ENCODE measurements at regions not wholly inside any gene's neighbourhood (a gene's known extent, or its start where the extent isn't known, plus 50 kb on each side); places are given as distances from the start of the nearest gene placed in this dataset.

- TF ChIP-seq, protein P1, sequence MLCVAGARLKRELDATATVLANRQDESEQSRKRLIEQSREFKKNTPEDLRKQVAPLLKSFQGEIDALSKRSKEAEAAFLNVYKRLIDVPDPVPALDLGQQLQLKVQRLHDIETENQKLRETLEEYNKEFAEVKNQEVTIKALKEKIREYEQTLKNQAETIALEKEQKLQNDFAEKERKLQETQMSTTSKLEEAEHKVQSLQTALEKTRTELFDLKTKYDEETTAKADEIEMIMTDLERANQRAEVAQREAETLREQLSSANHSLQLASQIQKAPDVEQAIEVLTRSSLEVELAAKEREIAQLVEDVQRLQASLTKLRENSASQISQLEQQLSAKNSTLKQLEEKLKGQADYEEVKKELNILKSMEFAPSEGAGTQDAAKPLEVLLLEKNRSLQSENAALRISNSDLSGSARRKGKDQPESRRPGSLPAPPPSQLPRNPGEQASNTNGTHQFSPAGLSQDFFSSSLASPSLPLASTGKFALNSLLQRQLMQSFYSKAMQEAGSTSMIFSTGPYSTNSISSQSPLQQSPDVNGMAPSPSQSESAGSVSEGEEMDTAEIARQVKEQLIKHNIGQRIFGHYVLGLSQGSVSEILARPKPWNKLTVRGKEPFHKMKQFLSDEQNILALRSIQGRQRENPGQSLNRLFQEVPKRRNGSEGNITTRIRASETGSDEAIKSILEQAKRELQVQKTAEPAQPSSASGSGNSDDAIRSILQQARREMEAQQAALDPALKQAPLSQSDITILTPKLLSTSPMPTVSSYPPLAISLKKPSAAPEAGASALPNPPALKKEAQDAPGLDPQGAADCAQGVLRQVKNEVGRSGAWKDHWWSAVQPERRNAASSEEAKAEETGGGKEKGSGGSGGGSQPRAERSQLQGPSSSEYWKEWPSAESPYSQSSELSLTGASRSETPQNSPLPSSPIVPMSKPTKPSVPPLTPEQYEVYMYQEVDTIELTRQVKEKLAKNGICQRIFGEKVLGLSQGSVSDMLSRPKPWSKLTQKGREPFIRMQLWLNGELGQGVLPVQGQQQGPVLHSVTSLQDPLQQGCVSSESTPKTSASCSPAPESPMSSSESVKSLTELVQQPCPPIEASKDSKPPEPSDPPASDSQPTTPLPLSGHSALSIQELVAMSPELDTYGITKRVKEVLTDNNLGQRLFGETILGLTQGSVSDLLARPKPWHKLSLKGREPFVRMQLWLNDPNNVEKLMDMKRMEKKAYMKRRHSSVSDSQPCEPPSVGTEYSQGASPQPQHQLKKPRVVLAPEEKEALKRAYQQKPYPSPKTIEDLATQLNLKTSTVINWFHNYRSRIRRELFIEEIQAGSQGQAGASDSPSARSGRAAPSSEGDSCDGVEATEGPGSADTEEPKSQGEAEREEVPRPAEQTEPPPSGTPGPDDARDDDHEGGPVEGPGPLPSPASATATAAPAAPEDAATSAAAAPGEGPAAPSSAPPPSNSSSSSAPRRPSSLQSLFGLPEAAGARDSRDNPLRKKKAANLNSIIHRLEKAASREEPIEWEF (IDR thresholded peaks at IDR 0.05; ENCODE audit: insufficient replicate concordance, low read depth, low read length), result no peak
- TF ChIP-seq TCF12 (IDR thresholded peaks at IDR 0.05; ENCODE audit: low read depth, low read length) (no peak), BACH1 (IDR thresholded peaks at IDR 0.05; ENCODE audit: borderline replicate concordance) (no peak), NRF1 (conservative IDR thresholded peaks at IDR 0.05; ENCODE audit: low read depth, low read length) (no peak), ZBED1 (IDR thresholded peaks at IDR 0.05; ENCODE audit: borderline replicate concordance) (no peak), SREBF2 (IDR thresholded peaks at IDR 0.05; ENCODE audit: low read length) (no peak), EGR1 (IDR thresholded peaks at IDR 0.05; ENCODE audit: borderline replicate concordance in 1 of 2, low read depth in 2 of 2, low read length in 2 of 2) (no peak)
Measured at GRCh38 chr7:17108049-17108584, 190.3 kb upstream of the AHR start (continued).

DNA sequence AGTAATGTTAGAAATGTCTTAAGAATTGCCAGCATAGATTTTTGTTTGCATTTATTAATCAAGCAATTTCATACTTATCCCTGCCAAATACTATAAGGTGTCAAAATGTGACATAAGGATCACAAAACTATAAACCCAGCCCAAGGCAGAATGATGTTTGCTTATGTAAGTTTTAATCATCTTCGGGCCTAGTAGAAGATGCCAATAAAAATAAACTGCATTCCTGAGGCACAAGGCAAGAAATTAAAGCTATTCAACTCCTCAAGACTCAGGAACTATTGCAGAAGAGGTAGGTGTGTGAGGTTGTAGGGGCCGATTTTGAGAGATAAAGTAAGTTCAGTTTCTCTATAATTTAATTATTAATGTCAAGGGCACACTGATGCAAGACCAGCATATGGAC is 189.4 kb upstream of the AHR start:
- no TSS peak for BruUV-seq (replicated peaks)
- in situ Hi-C loops (cut with MboI) (no loop called here), intact Hi-C loops (cut with micrococcal nuclease; ENCODE audit: unreplicated experiment) (no loop called here)
- 67% methylated on average over 2 of the region's 2 CpGs for WGBS (ENCODE audit: insufficient coverage, insufficient replicate concordance, low lambda C conversion rate, missing lambda C conversion rate)
- RAD21 ChIA-PET (ENCODE audit: unreplicated experiment), result no interaction called here
- Histone ChIP-seq H4K20me1 (ENCODE audit: control insufficient read depth, insufficient read depth) (no peaks in the 10 kb centered on the region), H3K4me3 (no peak overlapping the region), H3K9me3 (replicated peaks; ENCODE audit: control insufficient read depth, insufficient read depth, low read length) (no peaks in the 10 kb centered on the region), H3K79me2 (ENCODE audit: control insufficient read depth, insufficient read depth, low read length) (no peaks in the 10 kb centered on the region), H3K36me3 (ENCODE audit: control insufficient read depth in 2 of 2, insufficient read depth in 2 of 2, low read length in 1 of 2) (no peaks in the 10 kb centered on the region), H3K27me3 (replicated peaks in 1 of 2; ENCODE audit: control insufficient read depth in 2 of 2, insufficient read depth in 2 of 2, low read length in 1 of 2) (no peaks in the 10 kb centered on the region), H2AFZ (ENCODE audit: control insufficient read depth, low read depth, low read length) (no peak overlapping the region), H3K9ac (ENCODE audit: control insufficient read depth, insufficient read depth, low read length) (no peak overlapping the region), H3K27ac (ENCODE audit: control insufficient read depth, insufficient read depth) (no peak overlapping the region), H3K4me1 (ENCODE audit: control insufficient read depth, insufficient read depth, low read length) (no peaks in the 10 kb centered on the region), H3K4me2 (ENCODE audit: control insufficient read depth, insufficient read depth) (no peak overlapping the region)
- CTCF ChIA-PET, result interaction anchor here (0.6 to 1.5 kb wide), 2 partner anchors 46 to 654 kb away, joined by 3 read pairs; no protein-coding TSS in a partner anchor
- TF ChIP-seq SREBF1 (IDR thresholded peaks at IDR 0.05; ENCODE audit: low read length) (no peak), ZNF207 (IDR thresholded peaks at IDR 0.05; ENCODE audit: borderline replicate concordance) (no peak), RAD51 (IDR thresholded peaks at IDR 0.05) (no peak), ESRRA (IDR thresholded peaks at IDR 0.05; ENCODE audit: low read length) (no peak), RUNX3 (IDR thresholded peaks at IDR 0.05; ENCODE audit: low read length) (no peak), CHD4 (IDR thresholded peaks at IDR 0.05) (no peak), YY1 (IDR thresholded peaks at IDR 0.05; ENCODE audit: low read depth, low read length) (no peak), SREBF2 (IDR thresholded peaks at IDR 0.05; ENCODE audit: low read length) (no peak)
- TF ChIP-seq, protein P2, sequence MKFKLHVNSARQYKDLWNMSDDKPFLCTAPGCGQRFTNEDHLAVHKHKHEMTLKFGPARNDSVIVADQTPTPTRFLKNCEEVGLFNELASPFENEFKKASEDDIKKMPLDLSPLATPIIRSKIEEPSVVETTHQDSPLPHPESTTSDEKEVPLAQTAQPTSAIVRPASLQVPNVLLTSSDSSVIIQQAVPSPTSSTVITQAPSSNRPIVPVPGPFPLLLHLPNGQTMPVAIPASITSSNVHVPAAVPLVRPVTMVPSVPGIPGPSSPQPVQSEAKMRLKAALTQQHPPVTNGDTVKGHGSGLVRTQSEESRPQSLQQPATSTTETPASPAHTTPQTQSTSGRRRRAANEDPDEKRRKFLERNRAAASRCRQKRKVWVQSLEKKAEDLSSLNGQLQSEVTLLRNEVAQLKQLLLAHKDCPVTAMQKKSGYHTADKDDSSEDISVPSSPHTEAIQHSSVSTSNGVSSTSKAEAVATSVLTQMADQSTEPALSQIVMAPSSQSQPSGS (IDR thresholded peaks at IDR 0.05; ENCODE audit: low read length), result no peak
- TF ChIP-seq, protein P3, sequence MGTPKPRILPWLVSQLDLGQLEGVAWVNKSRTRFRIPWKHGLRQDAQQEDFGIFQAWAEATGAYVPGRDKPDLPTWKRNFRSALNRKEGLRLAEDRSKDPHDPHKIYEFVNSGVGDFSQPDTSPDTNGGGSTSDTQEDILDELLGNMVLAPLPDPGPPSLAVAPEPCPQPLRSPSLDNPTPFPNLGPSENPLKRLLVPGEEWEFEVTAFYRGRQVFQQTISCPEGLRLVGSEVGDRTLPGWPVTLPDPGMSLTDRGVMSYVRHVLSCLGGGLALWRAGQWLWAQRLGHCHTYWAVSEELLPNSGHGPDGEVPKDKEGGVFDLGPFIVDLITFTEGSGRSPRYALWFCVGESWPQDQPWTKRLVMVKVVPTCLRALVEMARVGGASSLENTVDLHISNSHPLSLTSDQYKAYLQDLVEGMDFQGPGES (IDR thresholded peaks at IDR 0.05), result no peak
- no peak for DNase-seq (ENCODE audit: low read depth, low spot score)
- no peak for FAIRE-seq
- ATAC-seq, result no peak
- POLR2A ChIA-PET, result no interaction called here
- SMC1A ChIA-PET (ENCODE audit: uncharacterized antibody, unreplicated experiment), result interaction anchor here (1.3 to 2.2 kb wide), 4 partner anchors 10 to 21 kb away, joined by 3 to 7 read pairs (median 5); no protein-coding TSS in a partner anchor
